ENCODE measurements at regions not wholly inside any gene's neighbourhood (a gene's known extent, or its start where the extent isn't known, plus 50 kb on each side); places are given as distances from the start of the nearest gene placed in this dataset.

DNA sequence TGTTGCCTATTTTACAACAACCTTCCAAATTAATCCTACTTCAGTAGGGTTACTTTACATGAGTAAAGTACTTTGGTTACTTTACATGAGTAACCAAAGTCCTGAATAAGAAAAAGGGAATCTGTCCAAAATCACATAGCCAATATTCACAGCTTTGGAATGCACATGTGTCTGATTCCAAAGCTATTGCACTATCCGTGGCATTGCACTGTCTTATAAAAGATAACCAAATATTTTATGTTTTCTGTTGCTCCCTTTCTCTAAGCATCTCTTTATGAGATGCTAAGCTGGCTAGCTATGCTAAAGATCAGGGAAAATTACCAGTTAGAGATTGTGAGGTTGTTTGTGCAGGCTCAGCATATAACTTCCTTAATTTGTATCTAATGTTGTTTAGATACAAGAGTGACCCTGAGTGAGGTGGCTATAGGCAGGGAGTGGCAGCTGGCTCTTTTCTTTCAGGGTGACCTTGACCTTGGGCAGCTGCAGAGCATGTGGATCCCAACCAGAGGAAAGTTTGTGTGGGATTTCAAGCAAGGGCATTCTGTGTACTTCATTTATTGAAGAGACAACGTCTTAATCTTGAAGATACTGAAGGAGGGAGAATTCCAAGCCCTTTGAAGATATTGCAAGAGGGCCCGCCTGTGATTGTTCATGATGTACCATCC lies 366.1 kb upstream of the ANKRD30A start:
- Histone ChIP-seq H3K4me2 (ENCODE audit: low read depth, low read length) (no peak overlapping the region), H3K27ac (ENCODE audit: low read length) (no peak overlapping the region), H3K9ac (ENCODE audit: low read length) (no peak overlapping the region), H3K36me3 (replicated peaks; ENCODE audit: insufficient read depth, low read length) (no peaks in the 10 kb centered on the region), H3K27me3 (replicated peaks; ENCODE audit: insufficient read depth, low read length) (no peaks in the 10 kb centered on the region), H3K9me3 (replicated peaks; ENCODE audit: insufficient read depth, low read length) (no peaks in the 10 kb centered on the region), H2AFZ (ENCODE audit: low read length) (no peak overlapping the region), H3K9me2 (replicated peaks; ENCODE audit: insufficient read depth, low read length) (no peaks in the 10 kb centered on the region), H3K79me2 (ENCODE audit: low read length) (no peaks in the 10 kb centered on the region), H3F3A (ENCODE audit: insufficient read depth, low read length) (no peaks in the 10 kb centered on the region), H3K4me3 (ENCODE audit: low read length) (no peak overlapping the region), H4K20me1 (ENCODE audit: insufficient read depth, low read length) (no peaks in the 10 kb centered on the region), H3K4me1 (ENCODE audit: low read length) (no peaks in the 10 kb centered on the region)
- TF ChIP-seq EZH2phosphoT487 (IDR thresholded peaks at IDR 0.05; ENCODE audit: low read length): no peak
- TF ChIP-seq EZH2 (optimal IDR thresholded peaks at IDR 0.05; ENCODE audit: low read depth, low read length): no peak
- TF ChIP-seq, protein P1, sequence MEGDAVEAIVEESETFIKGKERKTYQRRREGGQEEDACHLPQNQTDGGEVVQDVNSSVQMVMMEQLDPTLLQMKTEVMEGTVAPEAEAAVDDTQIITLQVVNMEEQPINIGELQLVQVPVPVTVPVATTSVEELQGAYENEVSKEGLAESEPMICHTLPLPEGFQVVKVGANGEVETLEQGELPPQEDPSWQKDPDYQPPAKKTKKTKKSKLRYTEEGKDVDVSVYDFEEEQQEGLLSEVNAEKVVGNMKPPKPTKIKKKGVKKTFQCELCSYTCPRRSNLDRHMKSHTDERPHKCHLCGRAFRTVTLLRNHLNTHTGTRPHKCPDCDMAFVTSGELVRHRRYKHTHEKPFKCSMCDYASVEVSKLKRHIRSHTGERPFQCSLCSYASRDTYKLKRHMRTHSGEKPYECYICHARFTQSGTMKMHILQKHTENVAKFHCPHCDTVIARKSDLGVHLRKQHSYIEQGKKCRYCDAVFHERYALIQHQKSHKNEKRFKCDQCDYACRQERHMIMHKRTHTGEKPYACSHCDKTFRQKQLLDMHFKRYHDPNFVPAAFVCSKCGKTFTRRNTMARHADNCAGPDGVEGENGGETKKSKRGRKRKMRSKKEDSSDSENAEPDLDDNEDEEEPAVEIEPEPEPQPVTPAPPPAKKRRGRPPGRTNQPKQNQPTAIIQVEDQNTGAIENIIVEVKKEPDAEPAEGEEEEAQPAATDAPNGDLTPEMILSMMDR (IDR thresholded peaks at IDR 0.05; ENCODE audit: low read length): no peak
- DNase-seq: no peak

DNA sequence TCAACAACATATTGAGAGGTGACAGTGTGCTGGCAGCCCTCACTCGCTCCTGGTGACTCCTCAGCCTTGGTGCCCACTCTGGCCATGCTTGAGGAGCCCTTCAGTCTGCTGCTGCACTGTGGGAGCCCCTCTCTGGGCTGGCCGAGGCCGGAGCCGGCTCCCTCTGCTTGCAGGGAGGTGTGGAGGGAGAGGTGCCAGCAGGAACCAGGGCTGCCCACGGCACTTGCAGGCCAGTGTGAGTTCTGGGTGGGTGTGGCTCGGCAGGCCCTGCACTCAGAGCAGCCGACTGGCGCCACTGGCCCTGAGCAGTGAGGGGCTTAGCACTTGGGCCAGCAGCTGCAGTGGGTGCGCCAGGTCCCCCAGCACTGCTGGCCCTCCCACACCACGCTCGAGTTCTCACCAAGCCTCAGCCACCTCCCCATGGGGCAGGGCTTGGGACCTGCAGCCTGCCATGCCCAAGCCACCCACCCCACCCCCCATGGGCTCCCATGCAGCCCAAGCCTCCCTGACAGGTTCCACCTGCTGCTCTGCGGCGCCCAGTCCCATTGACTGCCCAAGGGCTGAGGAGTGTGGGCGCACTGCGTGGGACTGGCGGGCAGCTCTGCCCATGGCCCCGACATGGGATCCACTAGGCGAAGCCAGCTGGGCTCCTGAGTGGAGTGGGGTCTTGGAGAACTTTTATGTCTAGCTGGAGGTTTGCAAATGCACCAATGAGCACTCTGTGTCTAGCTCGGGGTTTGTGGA lies 377.1 kb upstream of the ANKRD30A start:
- H3K36me3 ChIP-seq (replicated peaks; ENCODE audit: insufficient read depth, low read length): no peaks in the 10 kb centered on the region
- H3K27me3 ChIP-seq (replicated peaks; ENCODE audit: insufficient read depth, low read length): no peaks in the 10 kb centered on the region
- H3K79me2 ChIP-seq (ENCODE audit: low read length): no peaks in the 10 kb centered on the region
- no peak overlapping the region for H3K4me2 ChIP-seq (ENCODE audit: low read depth, low read length)
- H3K9me3 ChIP-seq (replicated peaks; ENCODE audit: insufficient read depth, low read length): no peaks in the 10 kb centered on the region
- H3F3A ChIP-seq (ENCODE audit: insufficient read depth, low read length): no peaks in the 10 kb centered on the region
- no peaks in the 10 kb centered on the region for H3K4me1 ChIP-seq (ENCODE audit: low read length)
- TF ChIP-seq EZH2phosphoT487 (IDR thresholded peaks at IDR 0.05; ENCODE audit: low read length) (no peak), EZH2 (optimal IDR thresholded peaks at IDR 0.05; ENCODE audit: low read depth, low read length) (no peak)
- TF ChIP-seq, protein P1 (IDR thresholded peaks at IDR 0.05; ENCODE audit: low read length): no peak
- no peak overlapping the region for H3K9ac ChIP-seq (ENCODE audit: low read length)
- H3K9me2 ChIP-seq (replicated peaks; ENCODE audit: insufficient read depth, low read length): no peaks in the 10 kb centered on the region
- no peak for DNase-seq
- no peak overlapping the region for H2AFZ ChIP-seq (ENCODE audit: low read length)
- no peak overlapping the region for H3K4me3 ChIP-seq (ENCODE audit: low read length)
- no peaks in the 10 kb centered on the region for H4K20me1 ChIP-seq (ENCODE audit: insufficient read depth, low read length)
- H3K27ac ChIP-seq (ENCODE audit: low read length): no peak overlapping the region

DNA sequence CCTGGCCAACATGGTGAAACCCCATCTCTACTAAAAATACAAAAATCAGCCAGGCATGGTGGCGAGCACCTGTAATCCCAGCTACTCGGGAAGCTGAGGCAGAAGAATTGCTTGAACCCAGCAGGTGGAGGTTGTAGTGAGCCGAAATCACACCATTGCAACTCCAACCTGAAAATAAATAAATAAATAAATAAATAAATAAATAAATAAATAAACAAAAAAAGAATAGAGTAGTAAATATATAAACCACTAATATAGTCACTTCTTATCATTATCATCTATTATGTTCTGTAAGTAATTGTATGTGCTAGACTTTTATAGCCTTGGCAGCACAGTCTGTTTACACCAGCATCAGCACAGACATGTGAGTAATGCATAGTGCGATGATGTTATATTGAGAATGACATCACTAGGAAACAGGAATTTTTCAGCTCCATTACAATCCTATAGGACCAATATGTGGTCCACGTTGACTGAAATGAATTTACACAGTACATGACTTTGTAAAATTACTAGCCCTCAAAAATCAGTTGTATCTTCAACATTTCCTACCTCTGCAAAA lies 385.4 kb upstream of the ANKRD30A start:
- H3K79me2 ChIP-seq (ENCODE audit: low read length): no peaks in the 10 kb centered on the region
- no peaks in the 10 kb centered on the region for H3K4me1 ChIP-seq (ENCODE audit: low read length)
- H3K4me3 ChIP-seq (ENCODE audit: low read length): no peak overlapping the region
- H3K36me3 ChIP-seq (replicated peaks; ENCODE audit: insufficient read depth, low read length): no peaks in the 10 kb centered on the region
- no peak for TF ChIP-seq EZH2phosphoT487 (IDR thresholded peaks at IDR 0.05; ENCODE audit: low read length)
- TF ChIP-seq EZH2 (optimal IDR thresholded peaks at IDR 0.05; ENCODE audit: low read depth, low read length): no peak
- TF ChIP-seq, protein P1 (IDR thresholded peaks at IDR 0.05; ENCODE audit: low read length): no peak
- no peaks in the 10 kb centered on the region for H3F3A ChIP-seq (ENCODE audit: insufficient read depth, low read length)
- H3K9me3 ChIP-seq (replicated peaks; ENCODE audit: insufficient read depth, low read length): no peaks in the 10 kb centered on the region
- H3K4me2 ChIP-seq (ENCODE audit: low read depth, low read length): no peak overlapping the region
- H3K27ac ChIP-seq (ENCODE audit: low read length): no peak overlapping the region
- no peaks in the 10 kb centered on the region for H3K27me3 ChIP-seq (replicated peaks; ENCODE audit: insufficient read depth, low read length)
- no peak overlapping the region for H3K9ac ChIP-seq (ENCODE audit: low read length)
- no peaks in the 10 kb centered on the region for H3K9me2 ChIP-seq (replicated peaks; ENCODE audit: insufficient read depth, low read length)
- no peaks in the 10 kb centered on the region for H4K20me1 ChIP-seq (ENCODE audit: insufficient read depth, low read length)
- H2AFZ ChIP-seq (ENCODE audit: low read length): no peak overlapping the region
- DNase-seq: no peak

Data from MM.1S (cell line).